HEK293 (cell line): ENCODE measurements at regions not wholly inside any gene's neighbourhood (a gene's known extent, or its start where the extent isn't known, plus 50 kb on each side); places are given as distances from the start of the nearest gene placed in this dataset.

ENCODE experiments used
- CTCF ChIA-PET: fragments of 350-600 bp; formaldehyde crosslinking; extraction: SDS; loops from one replicate; lab custom pipeline; 2021; ENCODE audit warnings: antibody characterized with exemption; lab: Yijun Ruan, JAX
- POLR2A ChIA-PET: fragments of 300-600 bp; formaldehyde crosslinking; extraction: SDS; loops from one replicate; lab custom pipeline; 2020; ENCODE audit warnings: antibody characterized with exemption, inconsistent platforms; lab: Yijun Ruan, JAX
- H3K27ac ChIP-seq: fragments of 200-500 bp; sonication (Bioruptor generic); 2 replicates; pipeline ENCODE4 v1.5.1; 2014; ENCODE audit warnings: low read depth, low read length, control low read depth, inconsistent platforms; ENCODE audit errors: extremely low read depth
- H3K36me3 ChIP-seq, 2 experiments: fragments of 200-500 bp in 1 of 2; sonication (Bioruptor generic) in 1 of 2; 1 replicate in 1 of 2; 2 replicates in 1 of 2; pipeline ENCODE4 v1.5.1; 2014 to 2017; ENCODE audit warnings: inconsistent platforms in 2 of 2, low read length in 2 of 2; ENCODE audit not compliant: control insufficient read depth in 2 of 2, insufficient read depth in 1 of 2
- H3K4me1 ChIP-seq: fragments of 200-500 bp; sonication (Bioruptor generic); 2 replicates; pipeline ENCODE4 v1.5.1; 2014; ENCODE audit warnings: mild to moderate bottlenecking, low read length, inconsistent platforms; ENCODE audit not compliant: control insufficient read depth, insufficient read depth
- H3K4me3 ChIP-seq: 2 replicates; pipeline ENCODE4 v1.5.1; 2011; ENCODE audit warnings: low read depth, mild to moderate bottlenecking, control low read depth, low read length, moderate library complexity
- H3K9me3 ChIP-seq: fragments of 200-500 bp; sonication (Bioruptor generic); 2 replicates; pipeline ENCODE4 v1.5.1; 2014; ENCODE audit warnings: low read depth, low read length, inconsistent platforms; ENCODE audit not compliant: control insufficient read depth, insufficient read depth
- KLF1 ChIP-seq: fragments of 450-650 bp; formaldehyde crosslinking; IDR thresholded peaks from 2 replicates; pipeline ENCODE4 v1.5.1; 2016; ENCODE audit warnings: missing biosample characterization, missing genetic modification characterization
- KLF17 ChIP-seq: fragments of 450-650 bp; formaldehyde crosslinking; IDR thresholded peaks from 2 replicates; pipeline ENCODE4 v1.5.1; 2016; ENCODE audit warnings: missing biosample characterization, missing genetic modification characterization
- REPIN1 ChIP-seq: fragments of 450-650 bp; formaldehyde crosslinking; IDR thresholded peaks from 2 replicates; pipeline ENCODE4 v1.5.1; 2017; ENCODE audit warnings: missing biosample characterization, missing genetic modification characterization, low read depth
- ZBTB48 ChIP-seq: fragments of 450-650 bp; formaldehyde crosslinking; IDR thresholded peaks from 2 replicates; pipeline ENCODE4 v1.5.1; 2016; ENCODE audit warnings: missing biosample characterization, missing genetic modification characterization
- ZBTB8A ChIP-seq: fragments of 450-650 bp; formaldehyde crosslinking; IDR thresholded peaks from 2 replicates; pipeline ENCODE4 v1.5.1; 2016; ENCODE audit warnings: missing biosample characterization, missing genetic modification characterization
- ZNF266 ChIP-seq: fragments of 450-650 bp; formaldehyde crosslinking; IDR thresholded peaks from 2 replicates; pipeline ENCODE4 v1.5.1; 2016; ENCODE audit warnings: missing biosample characterization, missing genetic modification characterization, low read depth
- ZNF274 ChIP-seq, 2 experiments: fragments of 200-500 bp in 1 of 2; fragments of 450-650 bp in 1 of 2; sonication (Bioruptor generic) in 1 of 2; formaldehyde crosslinking in 1 of 2; IDR thresholded peaks; 2 replicates each; pipeline versions ENCODE4 v1.5.1 to v1.6.1; 2014 to 2016; ENCODE audit warnings: borderline replicate concordance in 1 of 2, inconsistent platforms in 1 of 2, low read length in 1 of 2, missing biosample characterization in 1 of 2, missing genetic modification characterization in 1 of 2
- ZNF341 ChIP-seq: fragments of 450-650 bp; formaldehyde crosslinking; IDR thresholded peaks from 2 replicates; pipeline ENCODE4; 2016; ENCODE audit warnings: low read depth, missing biosample characterization, missing genetic modification characterization
- ZNF394 ChIP-seq: fragments of 450-650 bp; formaldehyde crosslinking; IDR thresholded peaks from 2 replicates; pipeline ENCODE4 v1.5.1; 2016; ENCODE audit warnings: missing biosample characterization, missing genetic modification characterization, mild to moderate bottlenecking, moderate library complexity, borderline replicate concordance
- ZNF398 ChIP-seq: fragments of 450-650 bp; formaldehyde crosslinking; IDR thresholded peaks from 2 replicates; pipeline ENCODE4 v1.5.1; 2017; ENCODE audit warnings: missing biosample characterization, missing genetic modification characterization
- ZNF404 ChIP-seq: fragments of 450-650 bp; formaldehyde crosslinking; IDR thresholded peaks from 2 replicates; pipeline ENCODE4 v1.5.1; 2017; ENCODE audit warnings: missing biosample characterization, missing genetic modification characterization
- ZNF426 ChIP-seq: fragments of 450-650 bp; formaldehyde crosslinking; IDR thresholded peaks from 2 replicates; pipeline ENCODE4 v1.5.1; 2017; ENCODE audit warnings: missing biosample characterization, missing genetic modification characterization, mild to moderate bottlenecking, inconsistent platforms, moderate library complexity
- ZNF433 ChIP-seq: fragments of 450-650 bp; formaldehyde crosslinking; IDR thresholded peaks from 2 replicates; pipeline ENCODE4 v1.5.1; 2016; ENCODE audit warnings: missing biosample characterization, missing genetic modification characterization, low read depth
- ZNF510 ChIP-seq: fragments of 450-650 bp; formaldehyde crosslinking; IDR thresholded peaks from 2 replicates; pipeline ENCODE4 v1.5.1; 2018; ENCODE audit warnings: mild to moderate bottlenecking, missing genetic modification characterization, missing biosample characterization; ENCODE audit not compliant: insufficient replicate concordance
- ZNF514 ChIP-seq: fragments of 450-650 bp; formaldehyde crosslinking; IDR thresholded peaks from 2 replicates; pipeline ENCODE4 v1.5.1; 2016; ENCODE audit warnings: missing biosample characterization, missing genetic modification characterization
- ZNF518A ChIP-seq: fragments of 450-650 bp; formaldehyde crosslinking; conservative IDR thresholded peaks from 2 replicates; pipeline ENCODE4 v1.5.1; 2016; ENCODE audit warnings: low read depth, missing biosample characterization, missing genetic modification characterization
- ZNF529 ChIP-seq: fragments of 450-650 bp; formaldehyde crosslinking; IDR thresholded peaks from 2 replicates; pipeline ENCODE4 v1.5.1; 2017; ENCODE audit warnings: missing genetic modification characterization, missing biosample characterization; ENCODE audit not compliant: insufficient replicate concordance
- ZNF555 ChIP-seq: fragments of 450-650 bp; formaldehyde crosslinking; conservative IDR thresholded peaks from 2 replicates; pipeline ENCODE4 v1.5.1; 2017; ENCODE audit warnings: missing biosample characterization, mild to moderate bottlenecking, missing genetic modification characterization, inconsistent platforms
- ZNF558 ChIP-seq: fragments of 450-650 bp; formaldehyde crosslinking; IDR thresholded peaks from 2 replicates; pipeline ENCODE4 v1.5.1; 2016; ENCODE audit warnings: missing biosample characterization, missing genetic modification characterization
- ZNF560 ChIP-seq: fragments of 450-650 bp; formaldehyde crosslinking; IDR thresholded peaks from 2 replicates; pipeline ENCODE4 v1.5.1; 2017; ENCODE audit warnings: missing biosample characterization, missing genetic modification characterization, borderline replicate concordance
- ZNF623 ChIP-seq: fragments of 450-650 bp; formaldehyde crosslinking; IDR thresholded peaks from 2 replicates; pipeline ENCODE4 v1.5.1; 2016; ENCODE audit warnings: missing biosample characterization, missing genetic modification characterization
- ZNF639 ChIP-seq: fragments of 450-650 bp; formaldehyde crosslinking; IDR thresholded peaks from 2 replicates; pipeline ENCODE4 v1.5.1; 2016; ENCODE audit warnings: missing biosample characterization, missing genetic modification characterization
- ZNF654 ChIP-seq: fragments of 450-650 bp; formaldehyde crosslinking; IDR thresholded peaks from 2 replicates; pipeline ENCODE4 v1.5.1; 2016; ENCODE audit warnings: low read depth, missing biosample characterization, missing genetic modification characterization
- ZNF664 ChIP-seq: fragments of 450-650 bp; formaldehyde crosslinking; IDR thresholded peaks from 2 replicates; pipeline ENCODE4 v1.5.1; 2016; ENCODE audit warnings: missing biosample characterization, missing genetic modification characterization
- ZNF747 ChIP-seq: fragments of 450-650 bp; formaldehyde crosslinking; IDR thresholded peaks from 2 replicates; pipeline ENCODE4 v1.5.1; 2016; ENCODE audit warnings: missing biosample characterization, missing genetic modification characterization
- ZXDB ChIP-seq: fragments of 450-650 bp; formaldehyde crosslinking; IDR thresholded peaks from 2 replicates; pipeline ENCODE4 v1.5.1; 2016; ENCODE audit warnings: missing biosample characterization, missing genetic modification characterization

- Histone ChIP-seq H3K36me3 (no peaks in the 10 kb centered on the region), H3K9me3 (no peaks in the 10 kb centered on the region), H3K27ac (no peak overlapping the region), H3K4me1 (peaks cover 5% of the 10 kb centered on the region; the same call in 1 of the 2 replicates), H3K4me3 (no peak overlapping the region)
- ChIA-PET CTCF (no interaction called here), POLR2A (no interaction called here)
- peak; percentile 52; the same call in 1 of the 2 replicates for TF ChIP-seq ZNF266
- TF ChIP-seq ZNF639 (tag by site-specific recombination): 0 out of 2 replicates have a peak, but pooled peaks have one; percentile 28
- no peak for TF ChIP-seq REPIN1 (tag by site-specific recombination)
- peak; percentile 76 for TF ChIP-seq ZNF623
- peak; percentile 95 for TF ChIP-seq ZNF394 (tag by site-specific recombination)
- no peak for TF ChIP-seq KLF17
- peak; percentile 78 for TF ChIP-seq ZBTB8A (tag by site-specific recombination)
- no peak for TF ChIP-seq ZNF747 (tag by site-specific recombination)
- peak; percentile 88 for TF ChIP-seq ZNF518A (tag by site-specific recombination)
- no peak for TF ChIP-seq ZBTB48 (tag by site-specific recombination)
- TF ChIP-seq ZNF510 (tag by site-specific recombination): peak; percentile 83
- 0 out of 2 replicates have a peak, but pooled peaks have one; percentile 46 for TF ChIP-seq ZNF404
- peak; percentile 68; the same call in 1 of the 2 replicates for TF ChIP-seq ZNF560 (tag by site-specific recombination)
- peak; percentile 89 for TF ChIP-seq ZNF555 (tag by site-specific recombination)
- TF ChIP-seq ZNF558 (tag by site-specific recombination): peak; percentile 64; the same call in 1 of the 2 replicates
- peak; percentile 90 for TF ChIP-seq ZNF426 (tag by site-specific recombination)
- TF ChIP-seq ZNF529 (tag by site-specific recombination): peak; percentile 60
- TF ChIP-seq ZNF433: 0 out of 2 replicates have a peak, but pooled peaks have one; percentile 8
- TF ChIP-seq ZNF274 (IDR thresholded peaks at IDR 0.05; ENCODE audit: low read length): no peak
- no peak for TF ChIP-seq ZNF274 (tag by site-specific recombination; IDR thresholded peaks at IDR 0.05; ENCODE audit: borderline replicate concordance)
- peak; percentile 21; the same call in 1 of the 2 replicates for TF ChIP-seq ZNF341 (tag by site-specific recombination)
- TF ChIP-seq ZXDB (tag by site-specific recombination): peak; percentile 68
- TF ChIP-seq ZNF514: 0 out of 2 replicates have a peak, but pooled peaks have one; percentile 40
- no peak for TF ChIP-seq ZNF398 (tag by site-specific recombination)
- peak; percentile 58; the same call in 1 of the 2 replicates for TF ChIP-seq ZNF664
- TF ChIP-seq KLF1: peak; percentile 24; the same call in 1 of the 2 replicates
- TF ChIP-seq ZNF654 (tag by site-specific recombination): peak; percentile 34; the same call in 1 of the 2 replicates
These were observed 133.7 kb upstream of the UBE2E1 start for GRCh38 chr3:23671851-23672589.
